Renal cortical epithelial cell (primary cell): ENCODE measurements at regions not wholly inside any gene's neighbourhood (a gene's known extent, or its start where the extent isn't known, plus 50 kb on each side); places are given as distances from the start of the nearest gene placed in this dataset.

Experiments
- DNase-seq: peaks from one replicate; pipeline ENCODE4 v3.0.0-alpha.2; 2011; ENCODE audit warnings: low read depth

DNA sequence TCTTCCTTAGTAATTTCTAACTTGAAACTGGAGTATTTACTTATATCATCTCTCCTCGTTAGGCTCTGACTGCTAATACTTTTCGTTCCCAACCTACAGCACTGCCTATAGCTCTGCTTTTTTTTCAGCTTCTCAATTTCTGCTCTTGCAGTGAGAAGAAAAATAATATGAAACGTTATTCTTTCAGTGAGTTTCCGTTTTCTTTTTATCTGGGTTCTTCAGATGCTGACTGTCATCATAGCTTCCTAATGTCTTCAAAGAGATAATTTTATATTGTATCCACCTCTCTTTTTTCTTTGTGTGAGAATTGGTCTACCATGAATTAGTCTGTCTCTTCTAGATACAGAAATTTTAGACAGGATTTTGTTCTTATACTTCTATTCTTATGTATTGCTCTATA lies 454.9 kb downstream of the LMO7 start:
- DNase-seq, result no peak

DNA sequence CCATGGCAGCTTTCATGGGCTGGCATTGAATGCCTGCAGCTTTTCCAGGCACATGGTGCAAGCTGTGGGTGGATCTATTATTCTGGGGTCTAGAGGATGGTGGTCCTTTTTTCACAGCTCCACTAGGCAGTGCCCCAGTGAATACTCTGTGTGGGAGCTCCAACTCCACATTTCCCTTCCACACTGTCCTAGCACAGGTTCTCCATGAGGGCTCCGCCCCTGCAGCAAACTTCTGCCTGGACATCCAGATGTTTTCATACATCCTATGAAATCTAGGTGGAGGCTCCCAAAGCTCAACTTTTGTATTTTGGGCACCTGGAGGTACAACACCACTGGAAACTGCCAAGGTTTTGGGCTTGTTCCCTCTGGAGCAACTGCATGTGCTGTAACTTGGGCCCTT lies 450.6 kb downstream of the LMO7 start:
- no peak for DNase-seq

DNA sequence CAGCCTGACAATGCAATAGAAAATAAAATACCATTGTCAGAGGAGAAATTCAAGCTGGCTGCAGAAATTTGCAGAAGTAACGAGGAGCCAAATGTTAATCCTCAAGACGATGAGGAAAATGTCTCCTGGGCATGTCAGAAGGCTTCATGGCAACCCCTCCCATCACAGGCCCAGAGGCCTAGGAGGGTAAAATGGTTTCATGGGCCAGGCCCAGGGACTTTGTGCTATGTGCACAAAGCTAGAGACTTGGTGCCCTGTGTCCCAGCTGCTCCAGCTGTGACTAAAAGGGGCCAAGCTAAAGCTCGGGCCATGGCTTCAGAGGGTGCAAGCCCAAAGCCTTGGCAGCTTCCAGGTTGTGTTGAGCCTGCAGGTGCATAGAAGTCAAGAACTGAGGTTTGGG lies 431.7 kb downstream of the LMO7 start:
- DNase-seq, result no peak

DNA sequence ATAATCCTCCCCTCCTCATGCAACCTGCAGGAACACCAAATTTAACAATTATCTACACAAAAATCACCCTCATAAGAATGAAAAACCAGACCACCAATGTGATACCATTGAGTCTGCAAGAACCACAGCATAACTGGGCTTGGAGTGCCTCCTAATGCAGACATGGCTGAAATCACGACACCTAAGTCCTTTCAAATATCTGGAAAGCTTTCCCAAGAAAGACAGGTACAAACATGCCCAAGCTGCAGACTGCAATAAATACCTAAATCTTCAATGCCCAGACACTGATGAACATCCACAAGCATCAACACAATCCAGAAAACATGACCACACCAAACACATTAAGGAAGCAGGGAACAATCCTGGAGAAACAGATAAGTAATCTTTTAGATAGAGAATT lies 417.1 kb downstream of the LMO7 start:
- DNase-seq, result no peak

DNA sequence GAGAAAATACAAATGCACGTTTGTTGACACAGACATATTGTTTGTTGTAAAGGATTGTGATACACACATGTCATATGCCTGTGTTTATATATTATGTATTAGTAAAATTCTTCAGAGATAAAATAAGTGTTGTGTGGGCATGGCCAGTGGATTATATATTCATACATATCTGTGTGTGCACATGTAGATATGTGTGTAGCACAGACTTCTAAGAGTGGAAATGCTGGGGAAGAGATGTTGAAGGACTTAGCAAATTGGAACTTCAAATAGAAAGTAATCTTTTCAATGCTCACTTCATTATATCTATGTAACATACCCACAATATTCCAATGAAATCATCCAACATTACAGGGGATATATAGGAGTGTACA lies 413.2 kb downstream of the LMO7 start:
- no peak for DNase-seq

DNA sequence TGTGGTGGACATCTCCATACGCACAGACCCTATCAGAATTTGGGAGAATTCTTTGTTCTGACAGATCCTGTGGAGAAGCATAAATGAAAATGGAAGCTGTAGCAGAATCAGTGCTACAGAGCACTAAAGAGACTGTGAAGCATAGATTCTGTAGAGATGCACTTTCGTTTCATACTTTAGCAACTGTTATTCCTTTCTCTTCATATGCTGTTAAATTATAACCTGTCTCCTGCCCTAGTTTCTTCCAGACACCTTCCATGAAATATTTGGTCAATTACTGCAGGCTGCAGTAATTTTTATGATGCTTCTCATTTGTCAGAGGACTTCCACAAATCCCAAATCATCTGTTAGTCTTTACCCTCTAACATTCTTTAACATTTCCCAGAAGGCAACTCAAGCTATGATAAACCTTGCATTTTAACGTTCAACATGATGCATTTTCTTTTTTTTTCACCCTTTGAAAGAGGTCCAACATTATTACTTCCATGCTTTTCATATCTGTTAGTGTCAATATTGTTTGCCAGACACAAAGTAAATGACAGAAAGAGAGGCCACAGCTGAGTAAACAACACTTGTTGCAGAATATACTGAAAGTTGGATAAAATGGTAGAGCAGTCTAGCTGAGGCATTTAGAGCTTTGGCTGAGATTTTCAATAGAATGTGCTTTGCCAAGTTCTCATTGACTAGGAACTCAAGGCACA lies 412.7 kb downstream of the LMO7 start:
- no peak for DNase-seq

DNA sequence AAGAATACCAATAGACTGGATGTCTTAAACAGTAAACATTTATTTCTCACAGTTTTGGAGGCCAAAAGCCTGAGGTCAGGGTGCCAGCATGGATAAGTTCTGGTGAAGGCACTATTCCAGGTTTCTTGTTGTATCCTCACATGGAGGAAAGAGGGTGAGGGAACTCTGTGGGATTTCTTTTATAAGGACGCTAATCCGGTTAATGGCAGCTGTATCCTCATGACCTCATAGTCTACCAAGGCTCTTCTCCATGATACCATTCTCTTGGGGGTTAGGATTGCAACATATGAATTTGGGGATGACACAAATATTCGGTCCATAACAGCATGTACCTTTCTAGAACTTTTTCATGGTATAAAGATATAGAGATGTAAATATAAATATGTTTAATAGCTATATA lies 412.0 kb downstream of the LMO7 start:
- DNase-seq, result no peak

DNA sequence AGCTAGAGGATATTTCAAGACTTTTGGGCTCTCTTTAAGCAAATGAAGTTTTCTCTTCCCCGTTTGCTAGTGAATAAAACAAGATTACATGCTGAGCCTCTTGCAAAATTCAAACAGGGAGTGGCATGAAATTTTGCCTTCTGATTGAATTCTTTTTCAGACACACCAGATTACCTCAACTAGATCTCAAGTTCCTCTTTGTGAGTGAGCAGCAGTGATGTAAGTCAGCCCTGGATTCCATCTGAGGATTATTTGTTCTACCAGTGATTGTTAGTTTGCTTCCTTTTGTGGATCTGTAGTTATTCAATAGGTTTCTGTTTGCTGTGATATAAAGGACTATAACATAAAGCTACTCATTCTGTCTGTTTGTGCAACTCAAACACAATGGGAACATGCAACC lies 407.7 kb downstream of the LMO7 start:
- no peak for DNase-seq

DNA sequence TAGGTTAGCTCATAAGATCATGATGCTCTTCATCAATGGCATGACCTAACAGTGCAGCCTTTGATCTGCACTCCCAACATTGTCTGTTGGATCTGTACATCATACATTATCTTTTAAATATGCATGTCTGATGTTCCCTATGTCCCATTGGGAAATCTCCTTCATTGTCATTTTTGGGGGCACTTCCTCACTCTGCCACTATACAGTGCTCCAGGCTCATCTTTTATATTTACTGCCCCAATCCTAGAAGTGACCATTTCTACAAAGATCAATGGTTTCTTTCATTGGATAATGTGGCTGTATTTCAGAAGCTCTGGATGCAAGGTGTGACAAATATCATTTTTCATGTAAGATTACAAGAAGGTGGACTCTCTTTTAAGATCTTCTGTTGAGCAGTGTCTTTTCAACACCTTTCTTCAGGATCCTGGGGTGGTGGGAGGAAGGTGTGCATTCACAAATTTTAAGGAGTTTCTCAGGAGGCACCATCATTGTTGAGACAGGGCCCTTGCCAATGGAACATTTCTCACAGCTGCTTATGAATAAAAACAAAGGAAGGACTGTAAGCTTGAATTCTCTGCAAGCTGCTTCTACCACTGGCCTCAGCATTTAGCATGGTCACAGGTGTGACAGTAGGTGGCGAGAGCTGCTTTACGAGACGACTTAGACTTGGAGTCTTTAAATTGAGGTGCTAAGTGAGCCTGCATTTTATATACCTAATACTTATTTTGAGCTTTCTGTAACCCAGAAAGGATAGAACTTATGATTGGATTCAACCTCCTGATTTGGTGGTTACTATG lies 403.0 kb downstream of the LMO7 start:
- peak; percentile 11 for DNase-seq

DNA sequence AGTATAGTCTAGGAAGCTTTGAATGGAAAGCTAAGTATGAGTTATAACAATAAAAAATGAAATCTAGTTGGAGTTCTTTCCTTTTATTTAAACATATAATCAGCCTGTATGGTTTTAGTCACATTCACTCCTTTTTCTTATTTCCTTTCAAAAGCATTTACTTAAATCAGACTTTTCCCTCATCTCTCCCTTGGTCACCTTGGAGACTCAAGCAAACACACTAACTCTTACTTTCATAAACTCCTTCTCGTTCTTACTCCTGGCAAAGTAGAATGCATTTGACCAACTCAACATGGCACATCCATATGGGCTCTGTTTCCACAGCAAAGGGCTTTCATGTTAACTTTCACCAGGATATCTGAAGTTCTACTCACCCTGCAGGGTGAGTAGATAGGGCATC lies 400.0 kb downstream of the LMO7 start:
- no peak for DNase-seq

DNA sequence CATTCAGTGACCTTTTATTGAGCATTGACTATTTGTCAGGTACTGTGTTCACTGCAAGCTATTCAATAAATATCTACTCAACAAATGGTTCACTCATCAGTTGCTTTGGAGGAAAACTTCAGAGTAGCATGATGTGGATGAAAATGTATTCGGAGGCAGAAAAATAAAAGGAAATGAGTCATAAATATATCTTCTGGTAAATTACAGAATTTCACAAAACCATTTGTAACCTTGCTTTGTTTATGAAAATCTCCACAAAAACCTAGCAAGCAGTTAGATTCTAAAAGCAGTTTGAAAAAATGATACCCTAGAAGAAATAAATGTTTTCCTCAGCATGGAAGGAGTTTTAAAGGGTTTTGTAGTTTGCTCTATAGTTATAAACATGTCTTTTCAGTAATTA lies 399.6 kb downstream of the LMO7 start:
- no peak for DNase-seq

DNA sequence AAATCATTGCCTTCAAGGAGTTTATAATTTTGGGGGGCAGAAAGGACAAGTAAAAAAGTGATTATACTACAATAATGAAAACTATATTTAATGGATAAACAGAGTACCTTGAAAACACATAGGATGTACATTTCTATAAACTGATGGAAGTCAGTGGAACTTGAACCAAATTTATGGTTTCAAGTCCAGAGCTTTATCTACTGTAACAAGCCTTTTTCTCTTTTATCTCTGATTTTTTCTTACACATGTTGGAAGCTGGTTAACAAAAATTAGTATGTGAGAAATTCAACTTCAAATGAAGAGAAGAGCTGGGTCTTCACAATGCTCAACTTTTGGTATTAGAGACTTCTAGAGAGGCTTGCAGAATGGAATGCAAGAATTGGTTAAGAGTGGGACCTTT lies 393.6 kb downstream of the LMO7 start:
- no peak for DNase-seq

DNA sequence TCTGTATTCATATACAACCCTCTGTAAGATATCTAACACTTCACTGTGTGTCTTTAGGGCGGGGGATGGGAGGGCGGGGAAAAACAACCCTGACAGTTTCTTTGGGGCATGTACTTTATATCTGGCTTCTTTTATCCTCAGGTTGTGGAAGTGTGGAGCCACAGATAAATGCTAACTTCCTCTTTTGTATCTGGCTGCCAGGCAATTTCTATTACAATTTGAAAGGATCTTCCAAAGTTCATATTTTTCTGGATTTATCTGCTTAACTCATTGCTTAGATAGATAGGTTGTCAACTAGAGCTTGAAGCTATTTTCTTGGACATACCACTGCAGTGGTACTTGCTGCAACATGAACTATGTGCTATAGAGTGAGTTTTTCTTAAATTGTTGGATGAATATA lies 393.0 kb downstream of the LMO7 start:
- DNase-seq, result no peak

DNA sequence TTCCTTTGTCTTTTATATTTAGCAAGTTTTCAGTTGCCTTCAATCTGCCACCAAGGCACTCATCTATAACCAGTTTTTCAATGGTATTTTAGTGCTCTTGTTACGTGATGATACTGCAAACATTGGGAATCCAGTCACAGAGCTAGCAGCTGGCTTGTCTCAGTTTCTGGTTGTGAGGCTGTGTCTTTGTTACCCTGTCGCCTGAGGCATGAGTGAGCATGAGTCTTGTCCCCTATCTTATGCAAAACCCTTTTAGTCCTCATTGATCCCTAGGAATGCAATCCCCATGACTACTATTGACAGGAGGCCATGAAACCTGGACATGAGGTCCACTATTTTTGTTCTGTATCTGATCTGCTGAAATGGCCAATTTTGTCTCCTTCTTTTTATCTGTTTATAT lies 391.0 kb downstream of the LMO7 start:
- DNase-seq, result no peak

DNA sequence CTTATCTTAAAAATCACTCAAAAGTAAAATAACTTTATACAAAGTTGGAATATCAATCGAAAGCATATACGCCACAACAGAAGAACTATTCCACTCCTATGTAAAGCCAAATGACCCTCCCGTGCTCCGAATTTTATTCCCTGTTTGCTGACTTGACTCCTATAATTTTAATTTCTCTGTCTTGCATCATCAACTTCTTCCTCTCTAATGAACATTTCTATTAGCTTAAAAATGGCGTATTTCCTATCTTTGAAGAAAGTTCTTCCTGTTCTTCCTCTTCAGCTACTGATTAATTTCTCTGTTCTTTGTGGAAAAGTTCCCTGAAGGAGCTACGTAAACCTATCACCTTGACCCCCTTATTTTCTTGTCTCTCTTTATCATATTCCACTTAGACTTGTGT lies 389.3 kb downstream of the LMO7 start:
- no peak for DNase-seq

DNA sequence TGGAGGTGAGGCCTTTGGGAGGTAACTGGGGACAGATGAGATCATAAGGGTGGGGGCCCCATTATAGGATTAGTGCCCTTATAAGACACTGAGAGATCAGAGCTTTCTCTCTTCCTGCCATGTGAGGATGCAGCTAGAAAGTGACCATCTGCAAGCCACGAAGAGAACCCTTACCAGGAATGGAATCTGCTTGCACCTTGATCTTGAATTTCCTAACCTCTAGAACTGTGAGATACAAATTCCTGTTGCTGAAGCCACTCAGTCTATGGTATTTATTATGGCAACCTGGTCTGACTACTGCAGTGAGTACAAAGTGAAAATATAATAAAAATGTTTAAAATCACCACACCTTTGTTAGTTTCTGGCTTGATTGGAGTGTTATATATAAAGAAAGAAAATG lies 388.0 kb downstream of the LMO7 start:
- no peak for DNase-seq

DNA sequence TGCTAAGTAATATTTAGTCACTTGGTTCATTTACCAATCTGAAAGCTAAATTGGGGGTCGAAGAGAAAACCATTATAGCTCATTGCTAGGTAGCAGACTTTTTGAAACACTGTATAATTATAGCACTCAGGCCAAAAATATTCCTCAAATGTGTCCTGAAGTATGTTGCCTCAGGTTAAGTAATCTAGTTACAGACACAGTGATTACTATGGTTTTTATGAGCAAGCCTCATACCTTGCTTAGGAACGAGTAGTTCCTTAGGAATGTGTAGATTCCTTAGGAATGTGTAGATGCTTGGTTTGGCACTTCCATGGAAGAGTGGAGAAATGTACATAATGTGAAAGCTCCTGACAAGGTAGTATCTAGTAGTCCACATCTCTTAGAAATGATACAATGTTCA lies 387.5 kb downstream of the LMO7 start:
- DNase-seq, result peak; percentile 73

DNA sequence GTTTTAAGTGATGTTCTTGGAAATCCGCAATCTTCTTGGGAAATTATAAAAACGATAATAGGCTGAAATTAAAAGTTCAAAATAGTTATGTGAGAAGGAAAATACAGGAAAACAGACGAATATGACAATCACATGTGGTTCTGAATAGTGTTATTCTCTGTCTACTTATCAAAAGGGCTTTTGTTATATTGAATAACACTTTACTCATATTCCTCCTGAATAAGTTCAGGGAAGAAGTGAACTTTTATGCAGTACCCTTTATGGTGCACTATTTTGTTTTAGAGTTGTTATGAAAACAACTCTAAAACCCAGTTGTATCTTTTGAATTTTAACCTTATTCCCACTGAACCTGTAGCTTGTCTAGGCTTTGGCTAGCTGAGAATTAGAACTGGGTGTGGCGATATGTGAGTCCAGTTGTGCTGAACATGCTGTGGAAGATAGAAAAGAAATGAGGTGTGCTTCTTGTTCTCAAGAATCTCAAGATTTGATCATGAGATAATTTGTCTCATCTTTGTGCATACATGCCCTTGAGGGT lies 384.4 kb downstream of the LMO7 start:
- DNase-seq, result no peak

DNA sequence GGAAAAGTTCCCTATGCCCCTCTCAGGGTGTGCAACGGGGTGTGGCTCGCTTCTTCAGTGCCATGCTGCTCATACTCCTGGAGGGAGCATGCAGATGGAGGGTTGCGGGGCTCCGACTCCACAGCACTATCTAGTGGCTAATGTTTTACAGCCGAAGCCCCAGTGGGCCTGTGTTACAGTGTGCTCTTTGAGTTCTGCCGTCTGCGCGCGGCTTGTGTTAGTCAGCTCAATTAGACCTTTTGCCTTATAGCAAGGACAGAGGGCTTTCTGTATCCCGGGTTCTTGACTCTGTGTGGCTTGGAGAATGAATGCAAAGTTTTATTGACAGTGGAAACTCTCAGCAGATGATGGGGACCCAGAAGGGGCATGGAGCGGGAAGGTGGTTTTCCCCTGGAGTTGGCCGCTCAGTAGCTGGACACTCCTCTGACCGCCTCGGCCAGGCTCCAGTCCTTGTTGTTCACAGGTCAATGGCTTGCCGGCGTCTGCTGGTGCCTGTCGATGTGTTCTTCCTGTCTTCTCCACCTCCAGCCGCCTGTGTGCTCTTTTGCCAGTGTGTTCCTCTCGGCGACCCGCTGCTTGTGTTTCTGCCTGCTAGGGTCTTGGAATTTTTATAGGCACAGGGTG lies 383.4 kb downstream of the LMO7 start:
- DNase-seq, result no peak

DNA sequence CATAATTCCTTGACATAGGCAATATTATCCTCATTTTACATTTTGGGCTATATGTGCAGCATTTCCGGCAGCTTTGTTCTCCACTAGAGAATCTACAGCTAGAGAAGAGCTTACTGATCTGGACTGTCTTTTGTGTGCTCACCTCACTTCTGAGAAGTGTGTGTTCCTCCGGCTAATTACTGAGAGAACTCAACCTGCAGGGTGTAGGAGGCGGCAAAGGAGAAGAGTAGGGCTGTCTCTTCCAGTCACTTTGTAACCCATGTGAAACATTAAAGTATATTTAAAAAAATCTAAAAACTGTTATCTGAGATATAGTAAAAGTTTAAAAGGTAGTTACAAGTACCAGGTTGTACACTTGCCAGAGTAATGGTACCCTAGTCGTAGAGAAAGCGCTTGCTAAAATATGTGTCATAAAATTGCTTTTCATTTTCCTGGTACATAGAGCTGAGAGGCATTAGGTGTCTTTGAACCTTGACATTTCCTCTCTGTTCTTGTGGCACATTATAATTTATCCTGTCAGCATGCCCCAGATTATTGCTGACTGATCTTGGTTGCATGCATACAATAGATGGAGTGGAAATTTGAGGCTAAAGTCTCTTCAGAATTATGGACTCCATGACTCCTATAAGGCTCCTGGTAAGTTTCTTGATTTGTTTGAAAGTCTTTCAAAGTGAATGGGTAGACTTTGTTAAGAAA lies 381.9 kb downstream of the LMO7 start:
- DNase-seq, result no peak

DNA sequence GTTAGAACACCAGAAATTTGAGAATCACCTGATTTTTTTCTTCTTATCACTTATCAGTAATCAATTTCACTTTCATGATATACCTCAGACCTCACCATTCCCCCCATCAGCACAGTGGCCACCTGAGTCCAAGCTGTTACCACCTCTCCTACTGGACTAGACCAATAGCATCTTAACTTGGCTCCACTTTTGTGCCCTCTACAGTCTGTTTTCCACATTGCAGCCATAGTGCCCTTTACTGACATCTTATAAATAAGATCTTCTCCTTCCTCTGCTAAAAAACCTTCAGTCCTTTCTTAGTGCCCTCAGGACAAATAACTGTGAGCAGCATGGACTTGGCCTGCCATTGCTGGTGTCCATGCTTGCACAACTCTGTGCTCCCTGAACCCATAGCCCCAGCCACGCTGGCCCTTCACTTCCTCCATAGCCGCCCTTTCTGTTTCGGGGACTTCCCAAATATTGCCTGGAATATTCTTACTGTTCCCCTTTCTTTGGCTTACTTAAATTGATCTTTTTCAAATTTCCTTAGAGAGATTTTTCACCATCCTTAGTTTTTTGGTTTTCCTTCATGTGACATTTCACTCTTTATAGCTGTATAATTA lies 380.8 kb downstream of the LMO7 start:
- peak; percentile 47 for DNase-seq
